ENCODE measurements at regions not wholly inside any gene's neighbourhood (a gene's known extent, or its start where the extent isn't known, plus 50 kb on each side); places are given as distances from the start of the nearest gene placed in this dataset.

DNA sequence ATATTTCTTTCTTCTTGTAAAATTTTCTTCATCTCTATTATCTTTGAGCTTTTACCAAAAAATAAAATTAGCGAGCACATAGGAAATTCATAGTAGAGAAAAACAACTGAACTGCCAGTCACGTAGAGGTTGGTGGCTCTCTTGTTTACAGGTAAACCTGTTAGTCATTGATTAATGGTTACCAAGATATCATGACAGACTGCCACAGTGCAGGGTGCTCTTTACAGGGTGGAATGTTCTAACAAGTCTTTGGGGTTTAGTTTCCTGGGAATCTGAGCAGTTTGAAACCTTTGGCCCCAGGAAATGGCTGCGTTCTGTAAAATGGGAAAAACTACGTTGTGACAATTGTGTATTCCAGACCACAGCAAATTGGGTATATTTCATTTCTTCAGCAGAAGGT lies 407.3 kb upstream of the ADARB2 start:
- peak overlapping the region; percentile 59 for H2AFZ ChIP-seq
- no peaks in the 10 kb centered on the region for H3K79me2 ChIP-seq (replicated peaks; ENCODE audit: insufficient read depth)
- no peaks in the 10 kb centered on the region for H3K36me3 ChIP-seq (ENCODE audit: insufficient read depth)
- no peak overlapping the region for H3K27ac ChIP-seq (ENCODE audit: low read depth)
- H3K4me1 ChIP-seq (ENCODE audit: insufficient read depth) = peaks cover 6% of the 10 kb centered on the region
- Mint-ChIP-seq H3K4me1 (peaks cover 20% of the 10 kb centered on the region), H3K9me3 (no peaks in the 10 kb centered on the region), H3K27me3 (ENCODE audit: insufficient read depth, low read depth, poor library complexity) (peaks cover 5% of the 10 kb centered on the region), H3K4me3 (no peak overlapping the region), H3K27ac (no peak overlapping the region), H3K36me3 (ENCODE audit: low read depth) (no peaks in the 10 kb centered on the region; the same call in 2 of the 3 replicates)
- ATAC-seq = no peak
- H3K4me2 ChIP-seq = no peak overlapping the region
- no peaks in the 10 kb centered on the region for H4K20me1 ChIP-seq (replicated peaks; ENCODE audit: insufficient read depth)
- H3K4me3 ChIP-seq = no peak overlapping the region
- no peaks in the 10 kb centered on the region for H3K27me3 ChIP-seq (ENCODE audit: insufficient read depth)
- no peaks in the 10 kb centered on the region for H3F3A ChIP-seq (replicated peaks; ENCODE audit: low read depth)
- no peak for TF ChIP-seq CTCF (conservative IDR thresholded peaks at IDR 0.05; ENCODE audit: low read depth in 2 of 2)
- TF ChIP-seq JUNB (IDR thresholded peaks at IDR 0.05; ENCODE audit: unreplicated experiment) = no peak
- TF ChIP-seq STAT1 (IDR thresholded peaks at IDR 0.05; ENCODE audit: unreplicated experiment) = no peak
- TF ChIP-seq ZNF114 (CRISPR knock-in tag; IDR thresholded peaks at IDR 0.05) = no peak
- TF ChIP-seq NANOG (IDR thresholded peaks at IDR 0.05; ENCODE audit: borderline replicate concordance) = no peak
- no peak for TF ChIP-seq EZH2phosphoT487 (IDR thresholded peaks at IDR 0.05; ENCODE audit: unreplicated experiment)
- TF ChIP-seq, protein P1, sequence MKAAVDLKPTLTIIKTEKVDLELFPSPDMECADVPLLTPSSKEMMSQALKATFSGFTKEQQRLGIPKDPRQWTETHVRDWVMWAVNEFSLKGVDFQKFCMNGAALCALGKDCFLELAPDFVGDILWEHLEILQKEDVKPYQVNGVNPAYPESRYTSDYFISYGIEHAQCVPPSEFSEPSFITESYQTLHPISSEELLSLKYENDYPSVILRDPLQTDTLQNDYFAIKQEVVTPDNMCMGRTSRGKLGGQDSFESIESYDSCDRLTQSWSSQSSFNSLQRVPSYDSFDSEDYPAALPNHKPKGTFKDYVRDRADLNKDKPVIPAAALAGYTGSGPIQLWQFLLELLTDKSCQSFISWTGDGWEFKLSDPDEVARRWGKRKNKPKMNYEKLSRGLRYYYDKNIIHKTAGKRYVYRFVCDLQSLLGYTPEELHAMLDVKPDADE (IDR thresholded peaks at IDR 0.05) = no peak
- TF ChIP-seq, protein P2, sequence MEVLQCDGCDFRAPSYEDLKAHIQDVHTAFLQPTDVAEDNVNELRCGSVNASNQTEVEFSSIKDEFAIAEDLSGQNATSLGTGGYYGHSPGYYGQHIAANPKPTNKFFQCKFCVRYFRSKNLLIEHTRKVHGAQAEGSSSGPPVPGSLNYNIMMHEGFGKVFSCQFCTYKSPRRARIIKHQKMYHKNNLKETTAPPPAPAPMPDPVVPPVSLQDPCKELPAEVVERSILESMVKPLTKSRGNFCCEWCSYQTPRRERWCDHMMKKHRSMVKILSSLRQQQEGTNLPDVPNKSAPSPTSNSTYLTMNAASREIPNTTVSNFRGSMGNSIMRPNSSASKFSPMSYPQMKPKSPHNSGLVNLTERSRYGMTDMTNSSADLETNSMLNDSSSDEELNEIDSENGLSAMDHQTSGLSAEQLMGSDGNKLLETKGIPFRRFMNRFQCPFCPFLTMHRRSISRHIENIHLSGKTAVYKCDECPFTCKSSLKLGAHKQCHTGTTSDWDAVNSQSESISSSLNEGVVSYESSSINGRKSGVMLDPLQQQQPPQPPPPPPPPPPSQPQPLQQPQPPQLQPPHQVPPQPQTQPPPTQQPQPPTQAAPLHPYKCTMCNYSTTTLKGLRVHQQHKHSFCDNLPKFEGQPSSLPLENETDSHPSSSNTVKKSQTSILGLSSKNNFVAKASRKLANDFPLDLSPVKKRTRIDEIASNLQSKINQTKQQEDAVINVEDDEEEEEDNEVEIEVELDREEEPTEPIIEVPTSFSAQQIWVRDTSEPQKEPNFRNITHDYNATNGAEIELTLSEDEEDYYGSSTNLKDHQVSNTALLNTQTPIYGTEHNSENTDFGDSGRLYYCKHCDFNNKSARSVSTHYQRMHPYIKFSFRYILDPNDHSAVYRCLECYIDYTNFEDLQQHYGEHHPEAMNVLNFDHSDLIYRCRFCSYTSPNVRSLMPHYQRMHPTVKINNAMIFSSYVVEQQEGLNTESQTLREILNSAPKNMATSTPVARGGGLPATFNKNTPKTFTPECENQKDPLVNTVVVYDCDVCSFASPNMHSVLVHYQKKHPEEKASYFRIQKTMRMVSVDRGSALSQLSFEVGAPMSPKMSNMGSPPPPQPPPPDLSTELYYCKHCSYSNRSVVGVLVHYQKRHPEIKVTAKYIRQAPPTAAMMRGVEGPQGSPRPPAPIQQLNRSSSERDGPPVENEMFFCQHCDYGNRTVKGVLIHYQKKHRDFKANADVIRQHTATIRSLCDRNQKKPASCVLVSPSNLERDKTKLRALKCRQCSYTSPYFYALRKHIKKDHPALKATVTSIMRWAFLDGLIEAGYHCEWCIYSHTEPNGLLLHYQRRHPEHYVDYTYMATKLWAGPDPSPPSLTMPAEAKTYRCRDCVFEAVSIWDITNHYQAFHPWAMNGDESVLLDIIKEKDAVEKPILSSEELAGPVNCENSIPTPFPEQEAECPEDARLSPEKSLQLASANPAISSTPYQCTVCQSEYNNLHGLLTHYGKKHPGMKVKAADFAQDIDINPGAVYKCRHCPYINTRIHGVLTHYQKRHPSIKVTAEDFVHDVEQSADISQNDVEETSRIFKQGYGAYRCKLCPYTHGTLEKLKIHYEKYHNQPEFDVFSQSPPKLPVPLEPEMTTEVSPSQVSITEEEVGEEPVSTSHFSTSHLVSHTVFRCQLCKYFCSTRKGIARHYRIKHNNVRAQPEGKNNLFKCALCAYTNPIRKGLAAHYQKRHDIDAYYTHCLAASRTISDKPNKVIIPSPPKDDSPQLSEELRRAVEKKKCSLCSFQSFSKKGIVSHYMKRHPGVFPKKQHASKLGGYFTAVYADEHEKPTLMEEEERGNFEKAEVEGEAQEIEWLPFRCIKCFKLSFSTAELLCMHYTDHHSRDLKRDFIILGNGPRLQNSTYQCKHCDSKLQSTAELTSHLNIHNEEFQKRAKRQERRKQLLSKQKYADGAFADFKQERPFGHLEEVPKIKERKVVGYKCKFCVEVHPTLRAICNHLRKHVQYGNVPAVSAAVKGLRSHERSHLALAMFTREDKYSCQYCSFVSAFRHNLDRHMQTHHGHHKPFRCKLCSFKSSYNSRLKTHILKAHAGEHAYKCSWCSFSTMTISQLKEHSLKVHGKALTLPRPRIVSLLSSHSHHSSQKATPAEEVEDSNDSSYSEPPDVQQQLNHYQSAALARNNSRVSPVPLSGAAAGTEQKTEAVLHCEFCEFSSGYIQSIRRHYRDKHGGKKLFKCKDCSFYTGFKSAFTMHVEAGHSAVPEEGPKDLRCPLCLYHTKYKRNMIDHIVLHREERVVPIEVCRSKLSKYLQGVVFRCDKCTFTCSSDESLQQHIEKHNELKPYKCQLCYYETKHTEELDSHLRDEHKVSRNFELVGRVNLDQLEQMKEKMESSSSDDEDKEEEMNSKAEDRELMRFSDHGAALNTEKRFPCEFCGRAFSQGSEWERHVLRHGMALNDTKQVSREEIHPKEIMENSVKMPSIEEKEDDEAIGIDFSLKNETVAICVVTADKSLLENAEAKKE (CRISPR knock-in tag; IDR thresholded peaks at IDR 0.05) = no peak
- H3K9me2 ChIP-seq (ENCODE audit: insufficient read depth) = 0 out of 2 replicates have a peak, but pooled peaks cover 3% of the 10 kb centered on the region
- no peak for DNase-seq (ENCODE audit: low spot score)
